AG09309 (cell line): ENCODE measurements at regions not wholly inside any gene's neighbourhood (a gene's known extent, or its start where the extent isn't known, plus 50 kb on each side); places are given as distances from the start of the nearest gene placed in this dataset.

Experiments used
- DNase-seq: peaks from one replicate; pipeline ENCODE4 v3.0.0-alpha.2; 2010; ENCODE audit warnings: low read depth
- H3K4me3 ChIP-seq: 2 replicates; pipeline ENCODE4 v1.5.1; 2011; ENCODE audit warnings: mild to moderate bottlenecking, low read depth, low read length, moderate library complexity; ENCODE audit not compliant: control insufficient read depth
- TF ChIP-seq, protein P1 (sequence below): IDR thresholded peaks from 2 replicates; pipeline ENCODE4 v1.5.1; 2011; ENCODE audit warnings: mild to moderate bottlenecking, low read depth, low read length, inconsistent platforms; ENCODE audit not compliant: insufficient read depth, control insufficient read depth; ENCODE audit errors: missing control alignments

DNA sequence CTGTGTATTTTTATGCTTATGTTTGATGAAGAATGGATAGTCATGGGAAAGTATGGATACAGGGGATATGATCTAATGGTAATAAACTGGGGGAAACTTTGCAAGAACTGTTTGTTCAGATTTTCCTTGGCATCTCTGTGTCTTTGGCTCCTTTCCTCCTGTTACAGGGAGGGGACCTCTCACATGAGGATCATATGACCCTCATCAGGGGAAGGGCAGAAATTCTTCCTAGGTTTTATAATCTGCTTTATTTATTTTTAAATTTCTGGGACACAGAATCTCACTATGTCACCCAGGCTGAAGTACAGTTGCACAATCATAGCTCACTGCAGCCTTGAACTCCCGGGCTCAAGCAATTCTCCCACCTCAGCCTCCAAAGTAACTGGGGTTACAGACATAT, 526.5 kb downstream of the CCER1 start:
- DNase-seq: no peak

DNA sequence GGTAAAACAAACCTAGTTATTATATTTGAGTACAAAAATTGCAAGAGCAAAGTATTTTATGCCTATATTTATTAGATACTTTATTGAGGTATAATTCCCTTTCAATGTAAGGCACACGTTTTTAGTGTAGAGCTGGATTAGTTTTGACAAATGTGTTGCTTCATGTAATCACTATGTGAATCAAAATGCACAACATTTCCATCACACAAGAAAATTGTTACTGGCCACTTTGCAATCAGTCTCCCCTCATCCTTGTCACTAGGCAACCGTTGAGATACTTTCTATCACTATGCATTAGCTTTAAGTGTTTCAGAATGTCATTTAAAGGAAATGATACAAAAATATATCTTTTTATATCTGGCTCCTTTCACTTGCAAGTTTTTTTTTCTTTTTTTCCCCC, 531.0 kb downstream of the CCER1 start:
- H3K4me3 ChIP-seq: no peak overlapping the region
- TF ChIP-seq, protein P1, sequence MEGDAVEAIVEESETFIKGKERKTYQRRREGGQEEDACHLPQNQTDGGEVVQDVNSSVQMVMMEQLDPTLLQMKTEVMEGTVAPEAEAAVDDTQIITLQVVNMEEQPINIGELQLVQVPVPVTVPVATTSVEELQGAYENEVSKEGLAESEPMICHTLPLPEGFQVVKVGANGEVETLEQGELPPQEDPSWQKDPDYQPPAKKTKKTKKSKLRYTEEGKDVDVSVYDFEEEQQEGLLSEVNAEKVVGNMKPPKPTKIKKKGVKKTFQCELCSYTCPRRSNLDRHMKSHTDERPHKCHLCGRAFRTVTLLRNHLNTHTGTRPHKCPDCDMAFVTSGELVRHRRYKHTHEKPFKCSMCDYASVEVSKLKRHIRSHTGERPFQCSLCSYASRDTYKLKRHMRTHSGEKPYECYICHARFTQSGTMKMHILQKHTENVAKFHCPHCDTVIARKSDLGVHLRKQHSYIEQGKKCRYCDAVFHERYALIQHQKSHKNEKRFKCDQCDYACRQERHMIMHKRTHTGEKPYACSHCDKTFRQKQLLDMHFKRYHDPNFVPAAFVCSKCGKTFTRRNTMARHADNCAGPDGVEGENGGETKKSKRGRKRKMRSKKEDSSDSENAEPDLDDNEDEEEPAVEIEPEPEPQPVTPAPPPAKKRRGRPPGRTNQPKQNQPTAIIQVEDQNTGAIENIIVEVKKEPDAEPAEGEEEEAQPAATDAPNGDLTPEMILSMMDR: no peak
- no peak for DNase-seq

More for the DNA sequence above, 526.5 kb downstream of the CCER1 start:
- TF ChIP-seq, protein P1: no peak
- H3K4me3 ChIP-seq: no peak overlapping the region

DNA sequence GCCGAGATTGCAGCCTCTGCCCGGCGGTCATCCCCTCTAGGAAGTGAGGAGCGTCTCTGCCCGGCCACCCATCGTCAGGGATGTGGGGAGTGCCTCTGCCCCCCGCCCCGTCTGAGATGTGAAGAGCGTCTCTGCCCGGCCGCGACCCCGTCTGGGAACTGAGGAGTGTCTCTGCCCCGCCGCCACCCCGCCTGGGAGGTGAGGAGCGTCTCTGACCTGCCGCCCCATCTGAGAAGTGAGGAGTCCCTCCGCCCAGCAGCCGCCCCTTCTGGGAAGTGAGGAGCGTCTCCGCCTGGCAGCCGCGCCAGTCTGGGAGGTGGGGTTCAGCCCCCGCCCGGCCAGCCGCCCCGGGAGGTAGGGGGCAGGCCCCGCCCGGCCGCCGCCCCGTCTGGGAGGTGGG, 544.0 kb downstream of the CCER1 start:
- DNase-seq: no peak
- H3K4me3 ChIP-seq: no peak overlapping the region
- TF ChIP-seq, protein P1: no peak

DNA sequence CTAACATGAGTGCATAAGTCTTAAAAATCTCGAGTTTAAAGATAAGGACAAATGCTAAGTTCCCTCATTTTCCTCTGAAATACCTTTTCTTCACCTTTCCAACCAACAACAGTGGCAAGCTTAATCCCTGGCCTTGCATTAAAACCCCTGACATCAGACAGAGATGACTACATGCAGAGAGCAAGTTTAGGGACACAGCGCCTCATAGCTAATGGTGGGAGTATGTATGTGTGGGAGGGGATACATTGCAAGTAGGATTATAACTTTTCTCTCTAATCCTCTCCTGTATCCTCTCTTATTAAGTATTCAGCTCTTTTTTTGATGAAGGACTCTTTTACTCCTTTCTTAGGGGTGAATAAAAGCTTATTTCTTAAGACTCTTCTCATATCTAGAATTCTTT, 547.1 kb downstream of the CCER1 start:
- TF ChIP-seq, protein P1: no peak
- H3K4me3 ChIP-seq: no peak overlapping the region
- DNase-seq: no peak

DNA sequence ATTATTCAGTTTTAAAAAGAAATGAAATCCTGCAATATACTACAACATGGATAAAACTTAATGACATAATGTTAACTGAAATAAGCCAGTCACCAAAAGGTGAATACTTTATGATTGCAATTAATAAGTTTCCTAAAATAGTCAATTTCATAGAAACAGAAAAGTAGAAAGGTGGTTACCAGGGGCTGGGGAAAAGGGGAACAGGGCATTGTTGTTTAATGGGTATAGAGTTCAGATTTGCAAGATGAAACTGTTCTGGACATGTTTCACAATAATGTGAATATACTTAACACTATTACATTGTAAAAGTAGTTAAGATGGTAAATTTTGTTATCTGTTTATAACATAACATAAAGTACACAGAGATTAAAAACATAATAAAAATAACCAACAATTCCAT, 550.9 kb downstream of the CCER1 start:
- no peak for DNase-seq
- TF ChIP-seq, protein P1: no peak
- H3K4me3 ChIP-seq: no peak overlapping the region

DNA sequence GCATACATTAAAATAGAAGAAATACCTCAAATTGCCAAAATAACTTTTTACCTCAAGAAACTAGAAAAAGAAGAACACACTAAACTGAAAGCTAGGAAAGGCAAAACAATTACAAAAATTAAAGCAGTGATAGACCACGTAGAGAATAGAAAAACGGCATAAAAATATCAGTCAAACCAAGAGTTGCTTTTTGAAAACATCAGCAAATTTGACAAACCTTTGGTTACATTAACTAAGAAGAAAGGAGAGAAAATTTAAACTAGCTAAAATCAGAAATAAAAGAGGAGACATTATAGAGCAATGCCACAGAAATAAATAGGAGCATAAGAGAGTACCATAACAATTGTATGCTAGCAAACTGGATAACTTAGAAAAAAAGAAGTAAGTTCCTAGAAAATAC, 553.8 kb downstream of the CCER1 start:
- TF ChIP-seq, protein P1: no peak
- DNase-seq: no peak
- H3K4me3 ChIP-seq: no peak overlapping the region

DNA sequence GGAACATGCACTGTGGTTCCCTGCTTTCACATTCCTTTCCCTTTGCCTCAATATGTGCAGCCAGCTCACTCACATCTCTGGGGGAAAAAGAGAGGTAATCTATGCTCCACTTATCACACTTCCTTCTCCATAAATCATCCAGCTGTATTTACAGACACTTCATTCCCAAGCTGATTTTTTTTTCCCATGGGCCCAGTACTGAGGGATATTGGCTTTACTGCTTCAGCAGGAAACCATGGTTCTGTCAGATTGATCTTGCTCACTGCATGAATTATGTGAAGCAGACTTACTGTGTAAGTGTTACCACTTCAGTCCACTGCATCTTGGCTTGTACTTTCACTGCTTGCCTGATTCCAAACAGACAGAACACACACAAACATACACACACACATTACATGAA, 555.6 kb downstream of the CCER1 start:
- DNase-seq: no peak
- H3K4me3 ChIP-seq: no peak overlapping the region
- TF ChIP-seq, protein P1: no peak
